Renal pelvis (tissue), 1 donor: ENCODE measurements at regions not wholly inside any gene's neighbourhood (a gene's known extent, or its start where the extent isn't known, plus 50 kb on each side); places are given as distances from the start of the nearest gene placed in this dataset.

Experiments used
- DNase-seq: peaks from one replicate; pipeline ENCODE4 v3.0.0-alpha.2; 2013

DNA sequence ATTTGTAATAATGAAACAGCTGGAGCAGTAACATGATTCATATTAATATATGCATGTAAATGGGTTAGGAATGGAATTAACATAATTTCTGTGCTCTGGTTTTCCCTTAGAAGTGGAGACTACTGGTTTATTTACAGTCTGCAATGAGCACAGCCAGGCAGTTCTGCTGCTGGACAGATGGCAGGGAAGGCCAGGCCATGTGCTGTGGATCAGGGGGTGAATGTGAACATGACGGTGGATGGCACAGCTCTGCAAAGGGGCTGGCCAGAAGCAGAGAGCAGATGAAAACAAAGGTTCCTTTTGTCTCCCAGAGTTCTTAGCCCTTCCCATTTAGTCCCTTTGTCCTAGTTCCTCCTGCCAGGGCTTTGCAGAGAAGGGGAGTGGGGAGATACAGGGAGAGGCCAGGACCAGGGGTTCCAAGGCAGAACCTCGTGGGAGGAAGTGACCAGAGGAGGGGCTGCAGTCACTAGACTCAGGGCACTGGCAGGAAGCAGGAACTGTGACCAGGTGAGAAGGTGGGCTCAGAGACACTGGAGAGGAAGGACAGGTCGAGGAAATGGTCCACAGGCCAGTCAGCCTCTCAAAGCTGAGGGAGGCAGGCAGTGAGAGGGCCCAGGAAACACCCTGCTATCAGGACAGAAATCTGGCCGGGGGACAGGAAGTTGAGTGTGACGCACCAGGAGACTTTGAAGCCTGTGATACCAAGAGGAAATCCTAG, 112.9 kb upstream of the ATP8B1 start:
- no peak for DNase-seq

DNA sequence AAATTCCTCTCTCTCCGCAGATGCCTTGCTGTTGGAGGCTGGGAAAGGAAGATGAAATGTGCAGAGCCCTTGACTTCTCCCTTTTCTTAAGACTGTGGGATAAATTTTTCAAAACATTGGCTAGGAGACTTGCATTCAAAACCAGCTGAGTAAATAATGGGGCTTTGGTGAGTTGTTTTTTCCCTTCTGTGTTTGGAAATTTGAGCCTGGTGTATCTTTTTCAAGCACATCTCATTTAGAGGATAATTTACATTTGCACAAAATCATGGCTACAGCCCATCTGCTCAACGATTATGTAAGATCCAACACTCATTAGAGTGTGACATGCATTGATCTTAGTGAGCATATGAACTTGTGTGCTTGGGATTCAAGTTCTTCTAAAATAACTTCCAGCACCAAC, 112.1 kb upstream of the ATP8B1 start:
- peak; percentile 12 for DNase-seq

DNA sequence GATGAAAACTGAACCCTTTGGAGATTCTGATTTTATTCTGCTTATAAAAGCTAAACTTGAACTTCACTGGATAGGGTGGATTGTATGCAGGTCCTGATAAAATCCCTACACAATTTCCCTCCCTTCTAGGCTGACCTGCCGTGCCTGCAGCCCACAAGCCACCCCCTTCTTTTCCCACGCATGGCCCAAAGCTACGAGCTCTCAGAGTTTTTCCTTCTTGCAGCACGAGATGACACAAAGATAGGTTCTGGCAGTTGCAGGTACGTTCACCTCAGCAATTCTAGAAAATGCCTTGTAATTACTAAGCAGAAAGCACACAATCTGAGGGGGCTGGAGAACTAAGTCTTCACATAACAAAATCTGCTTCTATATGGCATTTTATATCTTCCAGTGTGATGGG, 110.6 kb upstream of the ATP8B1 start:
- no peak for DNase-seq

DNA sequence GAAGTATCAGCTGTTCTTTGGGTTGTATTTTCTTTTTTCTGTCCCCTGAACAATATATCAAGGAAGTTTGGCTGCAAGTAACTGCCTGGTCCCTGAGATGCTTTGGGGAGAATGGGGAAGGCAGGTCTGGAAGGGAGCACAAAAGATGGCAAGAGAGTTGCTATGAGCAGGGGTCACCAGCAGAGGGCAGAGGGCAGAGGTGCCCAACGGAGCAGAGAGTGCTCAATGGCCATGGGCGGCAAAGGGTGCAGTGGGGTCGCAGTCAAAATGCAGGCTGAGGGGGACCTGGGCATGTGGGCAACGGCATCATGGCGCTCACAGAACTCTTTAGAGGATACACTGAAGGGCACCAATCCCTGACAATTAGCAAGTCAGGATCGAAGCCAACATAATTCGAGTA, 107.7 kb upstream of the ATP8B1 start:
- no peak for DNase-seq

DNA sequence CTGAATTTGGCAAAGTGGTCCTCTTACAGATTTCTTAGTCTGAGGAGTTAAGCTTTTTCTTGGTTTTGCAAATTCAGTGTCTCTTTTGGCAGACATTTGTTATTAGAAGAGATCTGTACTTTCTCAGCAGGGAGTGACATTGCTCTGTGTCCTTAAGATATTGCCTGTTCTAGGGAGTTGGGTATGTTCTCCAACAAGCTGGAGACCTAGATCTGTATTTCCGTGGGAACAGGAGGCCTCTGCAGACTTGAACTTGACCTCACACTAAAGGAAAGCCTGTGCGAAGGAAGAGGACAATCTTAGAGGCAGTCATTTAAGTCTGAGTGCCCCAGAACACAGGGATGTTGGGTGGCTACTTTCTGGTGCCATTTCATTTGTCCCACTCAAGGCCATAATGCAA, 107.0 kb upstream of the ATP8B1 start:
- DNase-seq, result no peak

DNA sequence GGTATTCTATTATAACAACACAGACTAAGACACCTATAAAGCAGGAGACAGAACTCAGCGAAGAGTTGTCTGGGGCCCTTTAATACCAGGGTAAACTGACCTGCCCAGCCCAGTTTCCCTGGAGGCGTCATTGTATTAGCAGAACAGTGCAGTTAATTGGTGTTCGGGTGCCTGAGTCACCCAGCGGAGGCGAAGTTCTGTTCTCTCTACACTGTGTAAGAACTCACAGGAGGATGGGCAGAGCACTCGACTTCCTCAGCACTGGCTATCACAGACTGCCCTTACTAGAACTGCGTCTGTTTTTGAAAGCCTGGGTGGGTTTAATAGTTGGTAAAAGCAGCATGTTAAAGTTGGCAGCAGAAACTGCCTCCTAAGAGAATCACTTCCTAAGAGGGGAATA, 106.5 kb upstream of the ATP8B1 start:
- no peak for DNase-seq

DNA sequence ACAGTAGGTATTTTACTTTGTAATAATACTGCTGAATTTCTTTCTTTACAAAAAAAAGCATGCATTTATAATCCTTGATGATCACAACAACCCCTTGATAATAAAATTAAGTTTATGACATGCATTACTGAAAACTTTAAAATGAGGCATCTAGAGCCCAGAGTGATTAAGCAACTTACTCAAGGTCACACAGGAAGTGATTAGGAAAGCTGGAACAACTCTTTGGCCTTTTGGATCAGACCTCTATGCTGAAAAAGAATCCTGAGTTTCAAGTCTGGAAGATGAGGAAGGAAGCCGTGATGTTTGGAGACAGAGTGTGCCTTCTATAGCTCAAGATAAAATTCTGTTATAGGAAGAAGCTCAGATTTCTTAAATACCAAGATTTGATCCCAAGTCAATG, 105.0 kb upstream of the ATP8B1 start:
- no peak for DNase-seq

DNA sequence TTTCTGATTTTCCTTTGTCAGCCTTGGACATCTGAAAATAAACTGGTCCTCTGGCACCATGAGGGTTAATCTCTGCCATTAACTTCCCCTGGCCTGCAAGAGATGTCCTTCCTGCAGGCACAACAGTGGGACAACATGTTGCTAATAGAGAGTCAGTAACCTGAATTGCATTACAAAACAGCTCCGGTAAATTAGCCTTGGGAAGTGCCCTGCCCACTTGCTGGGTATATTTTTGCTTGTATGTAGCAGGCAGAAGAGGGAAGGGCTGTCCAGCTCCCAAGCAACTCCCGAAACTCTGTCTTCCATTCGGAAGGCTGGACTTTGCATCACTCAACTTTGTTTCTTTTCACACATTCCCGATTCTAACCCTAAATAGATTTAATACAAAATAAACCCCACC, 104.4 kb upstream of the ATP8B1 start:
- no peak for DNase-seq

DNA sequence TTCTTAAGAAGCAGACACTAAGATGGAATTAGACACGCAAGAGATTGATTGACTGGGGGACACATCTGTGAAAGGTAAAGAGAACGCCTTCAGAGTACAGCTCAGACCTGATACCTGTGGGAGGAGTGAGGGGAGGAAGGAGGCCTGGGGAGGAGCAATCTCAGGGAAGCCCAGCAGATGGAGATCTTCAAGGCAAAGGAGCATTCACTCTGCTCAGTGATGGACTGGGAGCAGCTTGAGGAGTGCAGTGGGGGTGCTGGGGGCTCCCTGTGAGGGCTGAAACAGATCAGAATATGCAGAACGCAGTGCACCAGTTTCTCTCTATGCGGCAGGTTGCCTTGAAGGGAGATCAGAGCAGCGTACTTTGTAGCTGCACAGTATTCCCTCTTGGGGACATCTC, 103.7 kb upstream of the ATP8B1 start:
- no peak for DNase-seq

DNA sequence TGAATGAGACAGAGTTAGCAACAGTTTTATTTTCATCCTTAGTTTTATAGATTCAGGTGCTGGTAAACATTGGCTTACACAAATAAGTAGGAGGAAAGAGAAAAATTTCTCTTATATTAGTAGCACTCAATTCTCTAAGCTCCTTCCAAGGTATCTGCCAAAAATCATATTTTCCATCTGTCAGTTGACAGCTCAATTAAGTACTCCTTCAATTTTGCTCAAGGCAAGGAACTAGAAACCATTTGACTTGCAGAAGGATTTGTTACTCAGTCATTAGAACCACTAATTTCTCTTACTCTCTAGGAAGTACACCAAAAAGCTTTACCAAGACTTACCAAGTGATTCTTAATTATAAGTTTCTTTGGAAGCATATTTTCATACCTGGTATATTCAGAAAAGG, 101.4 kb upstream of the ATP8B1 start:
- no peak for DNase-seq

DNA sequence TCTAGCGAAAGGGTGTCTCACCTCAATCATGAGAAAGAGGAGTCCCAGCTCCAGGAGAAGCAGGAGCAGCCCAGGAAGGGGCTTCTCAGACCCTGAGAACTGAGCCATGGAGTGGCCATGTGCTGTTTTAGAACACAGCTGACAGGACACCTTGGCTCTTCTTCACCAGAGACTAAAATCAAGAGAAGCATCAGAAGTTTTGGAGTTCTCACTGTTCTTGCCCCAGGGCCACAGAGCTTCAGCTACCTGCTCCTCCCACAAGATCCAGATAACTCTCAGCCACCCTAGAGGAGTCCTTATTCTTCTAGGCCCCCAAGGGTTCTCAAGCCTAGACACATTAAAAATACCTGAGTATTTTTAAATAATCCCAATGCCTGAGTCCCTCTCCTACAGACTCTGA, 99.6 kb upstream of the ATP8B1 start:
- no peak for DNase-seq

DNA sequence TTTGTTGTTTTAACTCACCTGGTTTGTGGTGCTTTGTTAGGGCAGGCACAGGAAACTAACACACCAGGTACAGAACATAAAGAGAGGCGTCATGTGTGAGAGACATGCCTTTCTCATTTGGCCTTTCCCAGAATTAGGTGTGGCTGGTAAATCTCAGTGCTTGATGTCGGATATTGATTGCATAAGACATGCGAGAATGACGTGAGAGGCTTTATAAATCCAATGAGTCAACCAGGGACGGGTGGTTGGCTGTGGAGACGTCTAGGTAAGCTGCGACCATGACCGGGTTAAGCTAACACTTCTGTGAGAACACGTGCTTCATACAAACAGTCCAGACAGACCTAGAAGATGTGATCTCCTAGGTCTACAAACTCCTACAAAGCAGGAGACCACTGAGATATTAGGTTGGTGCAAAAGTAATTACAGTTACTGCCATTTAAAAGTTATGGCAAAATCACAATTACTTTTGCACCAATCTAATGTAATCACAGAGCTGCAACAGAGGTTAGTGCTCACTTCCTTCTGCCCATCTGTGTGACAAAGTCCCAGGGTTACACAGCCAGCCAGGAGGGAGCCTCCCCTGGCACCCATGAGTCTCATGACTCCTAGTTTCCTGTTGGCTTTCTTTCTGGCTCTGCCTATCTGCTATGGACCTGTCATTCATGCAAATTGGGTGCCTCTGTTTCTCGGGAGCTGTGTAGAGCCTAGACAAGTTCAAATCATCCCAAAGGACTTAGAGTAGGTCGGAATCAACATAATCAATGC, 98.9 kb upstream of the ATP8B1 start:
- DNase-seq, result no peak

DNA sequence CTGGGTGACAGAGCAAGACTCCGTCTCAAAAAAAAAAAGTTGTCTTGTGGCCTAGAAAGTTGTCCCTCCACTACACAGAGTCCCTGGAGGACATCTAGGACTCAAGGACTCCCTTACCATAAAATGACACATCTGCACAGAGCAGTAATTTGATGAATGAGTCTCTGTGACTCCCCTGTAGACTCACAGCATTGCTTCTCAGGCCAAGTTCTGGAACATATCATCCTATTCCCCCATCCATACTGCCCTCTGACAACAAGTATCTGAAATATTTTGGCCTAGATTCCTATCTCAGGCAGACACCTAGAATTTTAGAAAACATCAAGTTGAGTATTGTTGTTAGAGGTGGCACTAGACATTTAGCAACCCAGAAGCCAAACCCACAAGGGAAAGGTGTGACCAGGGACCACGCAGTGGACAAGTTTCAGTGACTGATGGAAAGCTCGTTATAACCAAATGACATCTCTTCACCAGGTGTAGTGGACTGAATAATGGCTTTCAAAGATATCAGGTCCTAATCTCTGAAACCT, 97.9 kb upstream of the ATP8B1 start:
- DNase-seq, result no peak

DNA sequence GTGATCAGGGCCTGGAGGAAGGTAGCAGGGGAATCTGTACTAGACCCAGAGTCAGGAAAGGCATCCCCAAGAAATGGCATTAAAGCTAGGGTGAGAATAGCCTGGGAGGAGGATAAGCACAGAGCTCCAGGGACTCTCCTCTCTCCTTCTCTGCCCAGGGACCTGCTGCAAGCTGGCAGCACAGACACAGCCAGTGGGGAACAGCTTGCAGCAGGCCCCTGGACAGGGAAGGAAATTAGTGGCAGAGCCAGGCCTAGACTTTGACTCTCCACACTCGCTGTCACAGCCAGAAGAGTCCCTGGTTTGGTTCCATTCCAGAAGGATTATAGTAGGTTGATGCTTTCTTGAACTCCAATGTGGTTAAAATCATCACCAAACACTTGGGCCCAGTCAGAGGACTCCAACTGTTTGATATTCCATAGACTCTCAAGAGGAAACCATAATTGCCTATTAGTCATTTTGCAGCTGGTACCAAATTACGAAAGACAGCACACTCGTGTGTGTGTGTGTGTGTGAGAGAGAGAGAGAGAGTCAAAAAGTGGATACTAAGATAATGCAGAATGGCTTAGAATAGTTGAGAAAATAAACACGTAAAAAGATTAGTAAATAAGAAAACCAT, 95.5 kb upstream of the ATP8B1 start:
- DNase-seq, result no peak

DNA sequence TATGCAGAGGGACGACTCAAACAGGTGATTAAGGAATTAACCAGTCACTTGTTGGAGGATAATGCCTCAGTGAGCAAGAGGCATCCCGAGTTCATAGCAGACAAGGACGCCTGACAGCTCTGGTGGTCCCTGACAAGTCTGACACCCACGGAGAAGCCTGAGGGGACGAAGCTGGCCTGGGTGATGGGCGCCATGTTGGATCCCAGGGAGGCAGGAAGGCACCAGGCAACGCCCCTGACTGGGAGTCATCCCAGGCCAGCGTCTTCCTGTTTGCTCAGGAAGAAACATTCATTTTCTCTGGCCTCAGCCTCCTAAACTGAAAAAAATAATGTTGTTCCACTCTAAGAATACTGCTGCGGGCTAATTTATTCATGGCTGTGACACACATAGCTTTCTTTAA, 92.1 kb upstream of the ATP8B1 start:
- DNase-seq, result no peak

DNA sequence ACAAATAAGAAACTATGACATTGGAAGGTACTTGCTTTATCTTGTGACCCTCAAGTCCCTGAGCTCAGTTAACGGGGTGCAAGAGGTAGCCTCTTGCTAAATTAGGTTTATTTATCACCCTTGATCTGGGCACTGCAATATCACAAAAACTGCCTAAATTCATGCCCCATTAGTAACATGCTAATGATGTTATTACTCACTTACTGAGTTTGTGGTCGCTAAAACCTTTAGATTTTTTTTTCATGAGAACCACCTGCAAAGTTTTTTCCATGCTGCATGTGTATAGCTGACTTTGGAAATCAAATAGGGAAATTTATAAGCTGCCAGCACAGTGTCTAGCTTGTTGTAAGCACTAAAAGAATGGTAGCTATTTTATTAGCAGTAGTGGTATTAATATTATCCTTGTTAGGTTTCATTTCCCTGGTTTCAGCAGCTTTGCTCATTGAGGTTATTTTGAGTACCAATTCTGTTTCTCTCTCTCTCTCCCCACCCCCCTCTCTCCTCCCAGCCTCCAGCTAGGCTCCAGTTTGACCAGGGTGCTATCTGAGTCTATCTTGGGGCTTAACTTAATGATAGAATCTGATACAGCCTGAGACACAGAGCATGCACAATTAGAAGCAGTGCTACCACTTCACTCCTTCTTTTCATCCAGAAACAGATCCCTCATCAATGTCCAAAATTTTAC, 88.7 kb upstream of the ATP8B1 start:
- DNase-seq, result no peak

DNA sequence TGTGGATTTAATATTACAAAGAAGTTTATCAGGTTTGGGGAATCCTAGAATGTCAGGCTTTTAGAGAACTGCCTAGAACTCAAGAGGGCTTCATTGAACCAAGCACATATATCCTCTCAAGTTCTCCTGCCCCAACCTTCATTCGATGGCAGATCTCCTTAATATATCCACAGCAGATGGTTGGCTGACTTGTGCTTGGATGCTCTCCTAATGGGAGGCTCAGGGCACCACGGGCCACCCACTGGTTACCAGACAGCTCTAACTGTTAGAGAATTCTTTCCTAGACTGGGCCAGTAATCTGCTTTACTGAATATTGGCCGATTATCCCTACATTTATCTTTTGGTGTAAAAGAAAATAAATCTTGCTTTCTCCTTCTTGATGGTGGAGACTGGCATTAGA, 87.2 kb upstream of the ATP8B1 start:
- DNase-seq, result no peak

DNA sequence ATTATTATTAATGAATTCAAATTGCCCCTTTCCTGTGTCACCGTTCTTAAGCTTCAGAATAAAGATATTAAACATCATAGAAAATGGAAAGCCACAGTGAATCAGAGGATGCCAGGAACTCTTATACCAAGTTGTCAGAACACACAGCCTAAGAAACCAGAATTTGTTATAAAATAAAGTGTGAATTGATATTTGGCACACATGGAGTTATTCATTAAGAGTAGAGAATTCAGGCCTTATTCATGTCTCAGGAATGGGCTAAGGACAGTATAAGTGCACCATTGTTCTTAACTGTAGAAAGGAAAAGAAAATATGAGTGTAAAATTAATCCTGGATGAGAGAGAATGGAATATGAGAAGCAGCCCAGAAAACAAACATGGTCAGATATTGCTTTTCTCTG, 86.7 kb upstream of the ATP8B1 start:
- DNase-seq, result no peak

DNA sequence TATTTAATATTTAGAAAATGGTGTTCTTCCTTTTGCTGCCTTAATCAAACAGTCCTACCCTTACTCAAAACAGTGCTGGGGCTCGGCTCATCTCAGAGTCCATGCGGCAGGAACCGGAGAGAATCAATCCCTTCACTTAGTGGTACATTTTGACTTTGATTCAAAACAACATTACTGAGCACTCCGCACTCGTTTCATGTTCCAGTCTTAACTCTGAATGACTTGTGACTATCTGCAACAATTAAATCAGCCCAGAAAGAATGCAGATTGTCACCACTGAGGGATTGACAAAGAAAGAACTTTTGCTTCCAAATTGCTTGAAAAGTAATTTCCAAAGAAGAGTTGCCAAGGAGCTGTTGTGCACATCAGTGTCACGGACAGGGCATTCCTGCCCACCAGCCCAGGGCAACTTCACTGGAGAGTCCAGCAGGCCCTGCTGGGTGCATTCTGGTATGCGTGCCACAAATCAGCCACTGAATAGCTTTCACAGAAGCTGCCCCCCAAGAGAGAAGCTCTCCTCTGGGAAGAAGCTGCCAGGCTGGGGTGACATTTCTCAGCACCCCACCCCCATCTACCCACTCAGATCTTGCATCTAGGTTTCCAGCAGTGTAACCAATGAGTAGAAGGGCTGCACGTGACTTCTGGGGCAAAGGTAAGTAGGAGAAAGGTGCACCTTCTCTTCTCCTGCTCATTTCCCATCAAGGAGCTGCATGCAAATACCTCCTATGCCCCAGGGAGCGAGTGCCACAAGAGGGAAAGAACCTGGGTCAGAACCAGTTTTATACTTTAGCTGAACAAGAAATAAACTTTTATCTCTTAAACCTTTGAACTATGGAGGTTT, 84.6 kb upstream of the ATP8B1 start:
- no peak for DNase-seq

DNA sequence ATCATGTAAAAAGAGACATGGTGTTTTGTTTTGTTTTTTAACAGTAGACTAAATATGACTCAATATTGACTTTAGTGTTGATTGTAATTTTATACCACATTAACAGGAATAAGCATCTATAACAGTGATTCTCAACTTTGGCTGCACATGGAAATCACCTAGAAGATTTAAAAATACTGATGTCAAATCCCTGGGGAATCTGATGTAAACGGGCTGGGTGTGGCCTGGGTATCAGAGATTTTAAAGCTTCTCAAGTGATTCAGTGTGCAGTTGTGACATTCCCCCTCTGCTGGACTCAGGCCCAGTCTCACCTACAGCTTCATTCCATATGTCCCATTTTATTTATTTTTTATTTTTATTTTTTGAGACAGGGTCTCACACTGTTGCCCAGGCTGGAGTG, 82.8 kb upstream of the ATP8B1 start:
- DNase-seq, result no peak

DNA sequence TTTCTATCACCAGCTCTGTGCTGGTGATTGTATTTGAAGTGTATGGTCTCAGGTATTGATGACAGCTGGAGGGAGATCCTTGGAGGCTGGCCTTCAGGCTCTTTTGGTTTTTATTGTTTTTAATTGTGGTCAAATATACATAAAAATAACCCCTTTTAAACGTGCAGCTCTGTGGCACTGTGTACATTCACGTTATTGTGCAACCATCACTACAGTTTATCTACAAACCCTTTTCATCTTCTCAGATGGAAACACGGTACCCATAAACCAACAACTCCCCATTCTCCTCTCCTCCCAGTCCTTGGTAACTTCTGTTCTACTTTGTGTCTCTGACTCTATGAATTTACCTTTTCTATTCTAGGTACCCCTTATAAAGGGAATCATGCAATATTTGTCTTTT, 79.3 kb upstream of the ATP8B1 start:
- DNase-seq, result no peak
